ENCODE measurements at regions not wholly inside any gene's neighbourhood (a gene's known extent, or its start where the extent isn't known, plus 50 kb on each side); places are given as distances from the start of the nearest gene placed in this dataset.

GRCh38 chr10:78267598-78267997 is 233.9 kb downstream of the RPS24 start:
- no peak for TF ChIP-seq SIN3A (IDR thresholded peaks at IDR 0.05; ENCODE audit: borderline replicate concordance, insufficient read depth, low read length)
- no peak for TF ChIP-seq POLR2AphosphoS5 (IDR thresholded peaks at IDR 0.05; ENCODE audit: low read depth, low read length)
- no peak for TF ChIP-seq REST (IDR thresholded peaks at IDR 0.05; ENCODE audit: insufficient read depth in 1 of 2, low read depth in 2 of 2, low read length in 2 of 2)
- no peak for TF ChIP-seq TAF1 (IDR thresholded peaks at IDR 0.05; ENCODE audit: borderline replicate concordance, insufficient read depth, low read length)
